ENCODE measurements at regions not wholly inside any gene's neighbourhood (a gene's known extent, or its start where the extent isn't known, plus 50 kb on each side); places are given as distances from the start of the nearest gene placed in this dataset.
A peak's percentile ranks its signal among the peaks of the same experiment; 100 is the strongest.

- DNase-seq, result no peak
Observed at GRCh38 chr6:166877906-166878305, 78.4 kb downstream of the RNASET2 start.

GRCh38 chr6:166877349-166877748 lies 79.0 kb downstream of the RNASET2 start:
- DNase-seq, result no peak

GRCh38 chr6:166872531-166873009 lies 83.8 kb downstream of the RNASET2 start:
- DNase-seq, result no peak

GRCh38 chr6:166870602-166871208 lies 85.6 kb downstream of the RNASET2 start:
- no peak for DNase-seq

GRCh38 chr6:166866839-166867637 lies 89.3 kb downstream of the RNASET2 start:
- DNase-seq, result no peak

- DNase-seq, result no peak
Observed at GRCh38 chr6:166864333-166864732, 92.0 kb downstream of the RNASET2 start.

GRCh38 chr6:166862978-166863530 lies 93.3 kb downstream of the RNASET2 start:
- DNase-seq, result no peak

GRCh38 chr6:166862287-166862977 lies 93.9 kb downstream of the RNASET2 start:
- no peak for DNase-seq

- no peak for DNase-seq
Observed at GRCh38 chr6:166861961-166862286, 94.4 kb downstream of the RNASET2 start.

GRCh38 chr6:166861304-166861703 lies 95.0 kb downstream of the RNASET2 start:
- DNase-seq, result no peak

- no peak for DNase-seq
Observed at GRCh38 chr6:166860392-166860791, 96.0 kb downstream of the RNASET2 start.

- DNase-seq, result peak; percentile 83
Observed at GRCh38 chr6:166855416-166855815, 100.9 kb downstream of the RNASET2 start.

- DNase-seq, result no peak
Observed at GRCh38 chr6:166853371-166854325, 102.7 kb downstream of the RNASET2 start.

GRCh38 chr6:166852451-166852975 lies 103.8 kb downstream of the RNASET2 start:
- DNase-seq, result no peak

GRCh38 chr6:166851911-166852310 lies 104.4 kb downstream of the RNASET2 start:
- DNase-seq, result no peak

GRCh38 chr6:166851426-166851825 lies 104.9 kb downstream of the RNASET2 start:
- DNase-seq, result no peak

- no peak for DNase-seq
Observed at GRCh38 chr6:166850677-166851076, 105.7 kb downstream of the RNASET2 start.

GRCh38 chr6:166849749-166850183 lies 106.6 kb downstream of the RNASET2 start:
- DNase-seq, result no peak

GRCh38 chr6:166848979-166849748 lies 107.2 kb downstream of the RNASET2 start:
- DNase-seq, result no peak

GRCh38 chr6:166846446-166847142 lies 109.8 kb downstream of the RNASET2 start:
- peak; percentile 23 for DNase-seq

- DNase-seq, result no peak
Observed at GRCh38 chr6:166842607-166843006, 113.7 kb downstream of the RNASET2 start.

All from MV-4-11 (cell line).